A673 (cell line): ENCODE measurements at regions not wholly inside any gene's neighbourhood (a gene's known extent, or its start where the extent isn't known, plus 50 kb on each side); places are given as distances from the start of the nearest gene placed in this dataset.

ENCODE experiments used
- CTCF ChIP-seq: fragments of 300-800, 200-600 bp; sonication (generic); conservative IDR thresholded peaks from 2 replicates; pipeline ENCODE4 v1.5.1; 2017; ENCODE audit warnings: low read depth, mild to moderate bottlenecking, antibody characterized with exemption, low read length, moderate library complexity, mixed read lengths
- EZH2 ChIP-seq: fragments of 200-600 bp; sonication (generic); IDR thresholded peaks from 2 replicates; pipeline ENCODE4 v1.6.1; 2017; ENCODE audit warnings: borderline replicate concordance, low read depth, mild to moderate bottlenecking, mixed read lengths, antibody characterized with exemption, low read length; ENCODE audit not compliant: poor library complexity, severe bottlenecking

GRCh38 chr13:34542321-34542720 is 399.7 kb upstream of the NBEA start:
- TF ChIP-seq CTCF (no peak), EZH2 (no peak)
